Panc1 (cell line): ENCODE measurements at regions not wholly inside any gene's neighbourhood (a gene's known extent, or its start where the extent isn't known, plus 50 kb on each side); places are given as distances from the start of the nearest gene placed in this dataset.

Experiments used
- ATAC-seq: fragments of 200-7000 bp; cut with Tn5 transposase; 2 replicates; pipeline ENCODE4 v1.9.1; 2020; ENCODE audit warnings: mild to moderate bottlenecking, moderate library complexity
- BruUV-seq: library from RNA; stranded (reverse); fragments of 400-500 nt; replicated peaks from 2 replicates; lab custom pipeline; 2021; lab: Mats Ljungman, UMichigan
- CTCF ChIA-PET: fragments of 300-600 bp; sonication (Branson Sonifier 250); formaldehyde crosslinking; loops from one replicate; lab custom pipeline; 2022; ENCODE audit warnings: antibody characterized with exemption; lab: Charles Lee
- POLR2A ChIA-PET: fragments of 300-600 bp; sonication (Branson Sonifier 250); formaldehyde crosslinking; loops from one replicate; lab custom pipeline; 2022; ENCODE audit warnings: antibody characterized with exemption; lab: Charles Lee
- DNase-seq: peaks from one replicate; pipeline ENCODE4 v3.0.0-alpha.2; 2010; ENCODE audit warnings: low read depth, low spot score
- H3K27ac ChIP-seq: 2 replicates; pipeline ENCODE4 v1.5.1; 2011; ENCODE audit warnings: mild to moderate bottlenecking, low read length, inconsistent platforms
- H3K27me3 ChIP-seq: fragments of 200-500 bp; sonication (Bioruptor generic); 2 replicates; pipeline ENCODE4 v1.6.0; 2014; ENCODE audit warnings: low read length, inconsistent platforms; ENCODE audit not compliant: control insufficient read depth, insufficient read depth
- H3K36me3 ChIP-seq: fragments of 200-500 bp; sonication (Bioruptor generic); 2 replicates; pipeline ENCODE4 v1.5.1; 2014; ENCODE audit warnings: inconsistent platforms, mild to moderate bottlenecking, low read length, moderate library complexity; ENCODE audit not compliant: control insufficient read depth, insufficient read depth
- H3K4me1 ChIP-seq: 2 replicates; pipeline ENCODE4 v1.5.1; 2011; ENCODE audit warnings: inconsistent platforms, mild to moderate bottlenecking, low read length, moderate library complexity; ENCODE audit not compliant: control insufficient read depth, insufficient read depth
- H3K4me3 ChIP-seq, 2 experiments: 2 replicates each; pipeline ENCODE4 v1.5.1; 2011 to 2012; ENCODE audit warnings: low read depth in 2 of 2, low read length in 2 of 2, mild to moderate bottlenecking in 2 of 2, inconsistent platforms in 1 of 2, moderate library complexity in 1 of 2
- H3K9me3 ChIP-seq: fragments of 200-500 bp; sonication (Bioruptor generic); 2 replicates; pipeline ENCODE4 v1.5.1; 2014; ENCODE audit warnings: low read depth, mild to moderate bottlenecking, inconsistent platforms, low read length, moderate library complexity; ENCODE audit not compliant: control insufficient read depth, insufficient read depth
- POLR2AphosphoS5 ChIP-seq: IDR thresholded peaks from 2 replicates; pipeline ENCODE4 v1.6.1; 2012; ENCODE audit warnings: mild to moderate bottlenecking, low read depth, low read length, moderate library complexity
- SIN3A ChIP-seq: IDR thresholded peaks from 2 replicates; pipeline ENCODE4 v1.6.1; 2012; ENCODE audit warnings: low read depth, mild to moderate bottlenecking, low read length, moderate library complexity, borderline replicate concordance; ENCODE audit not compliant: insufficient read depth
- TCF7L2 ChIP-seq: IDR thresholded peaks from 2 replicates; pipeline ENCODE4 v1.6.1; 2011; ENCODE audit warnings: mild to moderate bottlenecking, low read depth, low read length, inconsistent platforms
- in situ Hi-C: cut with HindIII; loops from 2 replicates; pipeline ENCODE4 v1.10.0; 2016; ENCODE audit warnings: low sequenced_read_pairs, low pct_unique_long_range_greater_than_20kb
- intact Hi-C: fragments of 100-400 bp; cut with micrococcal nuclease; formaldehyde crosslinking; loops from one replicate; pipeline ENCODE4 v1.10.0; 2022; ENCODE audit not compliant: unreplicated experiment
- TF ChIP-seq, protein P1 (sequence below), 2 experiments: IDR thresholded peaks; 2 replicates each; pipeline ENCODE4 v1.6.1; 2011 to 2012; ENCODE audit warnings: low read depth in 2 of 2, control low read depth in 1 of 2, low read length in 1 of 2, mild to moderate bottlenecking in 1 of 2, moderate library complexity in 1 of 2; ENCODE audit not compliant: insufficient read depth in 1 of 2
- TF ChIP-seq, protein P2 (sequence below): fragments of 450-650 bp; IDR thresholded peaks from 2 replicates; pipeline ENCODE4 v1.5.1; 2017; ENCODE audit warnings: mild to moderate bottlenecking

DNA sequence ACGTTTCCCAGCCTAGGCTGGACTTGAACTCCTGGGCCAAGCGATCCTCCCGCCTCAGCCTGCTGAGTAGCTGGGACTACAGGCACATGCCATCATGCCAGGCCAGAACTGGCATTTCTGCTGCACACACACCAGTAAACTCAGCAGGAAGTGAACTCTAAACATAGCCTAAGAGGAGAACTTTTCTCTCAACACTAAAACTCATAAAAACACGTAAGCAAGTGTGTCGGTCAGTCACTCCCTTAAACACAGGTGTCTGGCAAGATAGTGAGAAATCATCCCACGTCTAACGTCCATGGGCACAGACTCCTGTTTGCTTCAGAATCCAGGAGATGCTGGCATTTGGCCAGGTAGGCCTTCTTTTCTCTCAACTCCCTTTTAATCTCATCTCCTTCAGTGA is 104.8 kb downstream of the RPL27A start:
- DNase-seq: no peak
- no peaks in the 10 kb centered on the region for H3K4me1 ChIP-seq
- no peak overlapping the region for H3K4me3 ChIP-seq
- intact Hi-C loops (no loop called here), in situ Hi-C loops (no loop called here)
- TF ChIP-seq POLR2AphosphoS5 (no peak), TCF7L2 (no peak), SIN3A (no peak)
- TF ChIP-seq, protein P1, sequence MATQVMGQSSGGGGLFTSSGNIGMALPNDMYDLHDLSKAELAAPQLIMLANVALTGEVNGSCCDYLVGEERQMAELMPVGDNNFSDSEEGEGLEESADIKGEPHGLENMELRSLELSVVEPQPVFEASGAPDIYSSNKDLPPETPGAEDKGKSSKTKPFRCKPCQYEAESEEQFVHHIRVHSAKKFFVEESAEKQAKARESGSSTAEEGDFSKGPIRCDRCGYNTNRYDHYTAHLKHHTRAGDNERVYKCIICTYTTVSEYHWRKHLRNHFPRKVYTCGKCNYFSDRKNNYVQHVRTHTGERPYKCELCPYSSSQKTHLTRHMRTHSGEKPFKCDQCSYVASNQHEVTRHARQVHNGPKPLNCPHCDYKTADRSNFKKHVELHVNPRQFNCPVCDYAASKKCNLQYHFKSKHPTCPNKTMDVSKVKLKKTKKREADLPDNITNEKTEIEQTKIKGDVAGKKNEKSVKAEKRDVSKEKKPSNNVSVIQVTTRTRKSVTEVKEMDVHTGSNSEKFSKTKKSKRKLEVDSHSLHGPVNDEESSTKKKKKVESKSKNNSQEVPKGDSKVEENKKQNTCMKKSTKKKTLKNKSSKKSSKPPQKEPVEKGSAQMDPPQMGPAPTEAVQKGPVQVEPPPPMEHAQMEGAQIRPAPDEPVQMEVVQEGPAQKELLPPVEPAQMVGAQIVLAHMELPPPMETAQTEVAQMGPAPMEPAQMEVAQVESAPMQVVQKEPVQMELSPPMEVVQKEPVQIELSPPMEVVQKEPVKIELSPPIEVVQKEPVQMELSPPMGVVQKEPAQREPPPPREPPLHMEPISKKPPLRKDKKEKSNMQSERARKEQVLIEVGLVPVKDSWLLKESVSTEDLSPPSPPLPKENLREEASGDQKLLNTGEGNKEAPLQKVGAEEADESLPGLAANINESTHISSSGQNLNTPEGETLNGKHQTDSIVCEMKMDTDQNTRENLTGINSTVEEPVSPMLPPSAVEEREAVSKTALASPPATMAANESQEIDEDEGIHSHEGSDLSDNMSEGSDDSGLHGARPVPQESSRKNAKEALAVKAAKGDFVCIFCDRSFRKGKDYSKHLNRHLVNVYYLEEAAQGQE (IDR thresholded peaks at IDR 0.05; ENCODE audit: insufficient read depth in 1 of 2, low read depth in 2 of 2, low read length in 1 of 2): no peak
- TF ChIP-seq, protein P2, sequence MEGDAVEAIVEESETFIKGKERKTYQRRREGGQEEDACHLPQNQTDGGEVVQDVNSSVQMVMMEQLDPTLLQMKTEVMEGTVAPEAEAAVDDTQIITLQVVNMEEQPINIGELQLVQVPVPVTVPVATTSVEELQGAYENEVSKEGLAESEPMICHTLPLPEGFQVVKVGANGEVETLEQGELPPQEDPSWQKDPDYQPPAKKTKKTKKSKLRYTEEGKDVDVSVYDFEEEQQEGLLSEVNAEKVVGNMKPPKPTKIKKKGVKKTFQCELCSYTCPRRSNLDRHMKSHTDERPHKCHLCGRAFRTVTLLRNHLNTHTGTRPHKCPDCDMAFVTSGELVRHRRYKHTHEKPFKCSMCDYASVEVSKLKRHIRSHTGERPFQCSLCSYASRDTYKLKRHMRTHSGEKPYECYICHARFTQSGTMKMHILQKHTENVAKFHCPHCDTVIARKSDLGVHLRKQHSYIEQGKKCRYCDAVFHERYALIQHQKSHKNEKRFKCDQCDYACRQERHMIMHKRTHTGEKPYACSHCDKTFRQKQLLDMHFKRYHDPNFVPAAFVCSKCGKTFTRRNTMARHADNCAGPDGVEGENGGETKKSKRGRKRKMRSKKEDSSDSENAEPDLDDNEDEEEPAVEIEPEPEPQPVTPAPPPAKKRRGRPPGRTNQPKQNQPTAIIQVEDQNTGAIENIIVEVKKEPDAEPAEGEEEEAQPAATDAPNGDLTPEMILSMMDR: no peak
- no TSS peak for BruUV-seq
- no peaks in the 10 kb centered on the region for H3K36me3 ChIP-seq
- no peaks in the 10 kb centered on the region for H3K27me3 ChIP-seq
- no peak overlapping the region for H3K27ac ChIP-seq
- ChIA-PET POLR2A (interaction anchor here (0.5 to 0.6 kb wide), 2 partner anchors 93 to 1024 kb away, joined by 4 to 7 read pairs; no protein-coding TSS in a partner anchor), CTCF (interaction anchor here (0.7 kb wide), 1 partner anchor 42 kb away, joined by 4 read pairs; no protein-coding TSS in a partner anchor)
- no peaks in the 10 kb centered on the region for H3K9me3 ChIP-seq
- ATAC-seq: no peak

DNA sequence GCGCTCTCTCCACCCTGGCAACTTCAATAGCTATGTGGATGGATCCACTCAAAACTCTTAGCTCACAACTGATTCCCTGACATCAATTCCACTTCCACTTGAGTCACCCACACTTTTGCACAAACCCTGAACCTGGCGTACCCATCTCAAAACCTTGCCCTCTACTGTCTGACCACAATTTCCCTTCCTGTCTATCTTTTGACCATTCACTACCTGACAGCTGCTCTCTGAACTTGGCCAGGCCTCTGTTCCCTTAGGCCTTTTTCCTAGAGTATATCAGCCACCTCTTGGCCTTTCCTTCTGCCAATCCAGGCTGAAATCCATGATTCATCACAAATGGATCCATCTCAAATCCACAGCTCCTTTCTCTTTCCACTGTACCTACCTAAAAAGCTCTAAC is 106.0 kb downstream of the RPL27A start:
- Histone ChIP-seq H3K4me1 (no peaks in the 10 kb centered on the region), H3K4me3 (no peak overlapping the region), H3K9me3 (no peaks in the 10 kb centered on the region), H3K27ac (no peak overlapping the region), H3K27me3 (no peaks in the 10 kb centered on the region), H3K36me3 (no peaks in the 10 kb centered on the region)
- intact Hi-C loops (no loop called here), in situ Hi-C loops (no loop called here)
- DNase-seq (no peak), ATAC-seq (no peak)
- TSS peak; percentile 4 for BruUV-seq
- ChIA-PET POLR2A (no interaction called here), CTCF (no interaction called here)
- TF ChIP-seq, protein P1 (IDR thresholded peaks at IDR 0.05; ENCODE audit: insufficient read depth in 1 of 2, low read depth in 2 of 2, low read length in 1 of 2): no peak
- TF ChIP-seq, protein P2: no peak
- TF ChIP-seq POLR2AphosphoS5 (no peak), TCF7L2 (no peak)
